ENCODE measurements at regions not wholly inside any gene's neighbourhood (a gene's known extent, or its start where the extent isn't known, plus 50 kb on each side); places are given as distances from the start of the nearest gene placed in this dataset.

DNA sequence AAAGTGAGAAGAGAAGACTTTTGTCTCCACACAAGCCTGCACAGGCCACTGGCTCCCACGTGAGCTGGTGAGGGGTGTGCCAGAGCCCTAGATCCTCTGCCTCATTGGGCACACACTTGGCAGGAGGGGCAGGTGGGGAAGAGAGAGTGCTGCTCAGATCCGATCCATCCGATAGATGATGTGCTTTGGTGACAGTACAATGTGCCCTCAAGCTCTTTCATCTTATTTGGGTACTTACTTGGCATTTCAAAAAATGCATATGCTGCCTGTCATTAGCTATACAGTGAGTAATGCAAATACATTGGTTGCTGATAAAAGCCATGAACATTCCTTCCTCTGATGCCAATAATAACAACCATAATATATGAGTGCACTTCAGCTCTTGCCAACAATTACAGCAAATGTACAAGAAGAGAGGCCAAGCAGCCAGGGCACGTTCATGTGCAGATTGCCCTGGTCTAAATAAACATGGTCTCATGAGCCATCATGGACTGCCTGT is 255.3 kb downstream of the VAPA start:
- Histone ChIP-seq H3K18ac (ENCODE audit: low read depth, low read length) (no peak overlapping the region), H3K27me3 (ENCODE audit: control insufficient read depth, insufficient read depth, low read length) (no peaks in the 10 kb centered on the region; the same call in 1 of the 2 replicates), H3K27ac (ENCODE audit: insufficient read depth, low read length) (no peak overlapping the region), H3K56ac (ENCODE audit: extremely low read depth, insufficient read depth, low read length) (no peak overlapping the region), H3K79me1 (ENCODE audit: low read depth in 1 of 2, low read length in 2 of 2) (no peaks in the 10 kb centered on the region), H3K4me3 (ENCODE audit: insufficient read depth, low read depth, low read length) (no peak overlapping the region), H3K9ac (ENCODE audit: low read depth, low read length) (no peak overlapping the region), H2BK5ac (ENCODE audit: low read depth, low read length, poor library complexity, severe bottlenecking) (no peak overlapping the region), H3K23ac (ENCODE audit: low read depth, low read length) (no peak overlapping the region), H3K14ac (replicated peaks; ENCODE audit: low read depth, low read length) (no peak overlapping the region; the same call in 1 of the 2 replicates), H2BK20ac (ENCODE audit: low read depth, low read length) (no peak overlapping the region), H3K9me3 (ENCODE audit: control insufficient read depth, insufficient read depth, low read length) (no peaks in the 10 kb centered on the region), H2BK15ac (ENCODE audit: low read depth, low read length) (no peak overlapping the region), H3K36me3 (ENCODE audit: control insufficient read depth, insufficient read depth, low read length) (no peaks in the 10 kb centered on the region), H3K4me2 (ENCODE audit: low read depth, low read length) (no peak overlapping the region), H4K20me1 (ENCODE audit: insufficient read depth, low read length) (no peaks in the 10 kb centered on the region), H3K4ac (ENCODE audit: low read depth, low read length) (no peak overlapping the region), H3K4me1 (ENCODE audit: control insufficient read depth, insufficient read depth, low read length) (peaks cover 7% of the 10 kb centered on the region; the same call in 1 of the 2 replicates), H4K5ac (ENCODE audit: low read depth, low read length) (no peak overlapping the region), H4K8ac (ENCODE audit: low read depth in 2 of 2, low read length in 2 of 2) (0 out of 4 replicates have a peak overlapping the region, but pooled peaks of 1 of the 2 experiments have one; percentile 7), H2AK9ac (replicated peaks; ENCODE audit: low read depth, low read length, poor library complexity) (no peak overlapping the region), H2AK5ac (ENCODE audit: low read depth, low read length) (no peak overlapping the region), H2AFZ (replicated peaks; ENCODE audit: low read length, poor library complexity) (no peak overlapping the region), H4K91ac (ENCODE audit: insufficient read depth, low read depth, low read length) (no peak overlapping the region), H2BK120ac (ENCODE audit: low read depth, low read length) (no peak overlapping the region), H3K9me1 (ENCODE audit: insufficient read depth, low read length) (no peaks in the 10 kb centered on the region; the same call in 1 of the 2 replicates)
- intact Hi-C loops (cut with micrococcal nuclease) = no loop called here
- DNase-seq (peak; percentile 72), ATAC-seq (ENCODE audit: low read depth) (peak; percentile 89)
- POLR2A ChIA-PET (ENCODE audit: unreplicated experiment) = no interaction called here
- in situ Hi-C loops (cut with MboI; ENCODE audit: low sequenced_read_pairs) = no loop called here
- no TSS peak for BruUV-seq (replicated peaks)
- TF ChIP-seq BHLHE40 (IDR thresholded peaks at IDR 0.05; ENCODE audit: low read depth, low read length) (peak; percentile 91), CEBPB (IDR thresholded peaks at IDR 0.05; ENCODE audit: low read depth, low read length) (no peak), RFX5 (IDR thresholded peaks at IDR 0.05; ENCODE audit: low read depth, low read length) (no peak)
- dilution Hi-C loops (cut with HindIII; ENCODE audit: low sequenced_read_pairs, unreplicated experiment) = no loop called here
- CTCF ChIA-PET = interaction anchor here (2.2 kb wide), 1 partner anchor 16 kb away, joined by 8 read pairs; no protein-coding TSS in a partner anchor
- WGBS, 2 experiments (ENCODE audit: extremely low coverage in 2 of 2, insufficient read length in 1 of 2) = no CpG with 5 or more reads among the region's 4 CpGs

Measured in IMR-90 (cell line).